OCI-M1 (cell line): ENCODE measurements at regions not wholly inside any gene's neighbourhood (a gene's known extent, or its start where the extent isn't known, plus 50 kb on each side); places are given as distances from the start of the nearest gene placed in this dataset.
A peak's percentile ranks its signal among the peaks of the same experiment; 100 is the strongest.

ENCODE experiments used
- DNase-seq: peaks from one replicate; lab custom pipeline; 2025; lab: John Stamatoyannopoulos, UW

DNA sequence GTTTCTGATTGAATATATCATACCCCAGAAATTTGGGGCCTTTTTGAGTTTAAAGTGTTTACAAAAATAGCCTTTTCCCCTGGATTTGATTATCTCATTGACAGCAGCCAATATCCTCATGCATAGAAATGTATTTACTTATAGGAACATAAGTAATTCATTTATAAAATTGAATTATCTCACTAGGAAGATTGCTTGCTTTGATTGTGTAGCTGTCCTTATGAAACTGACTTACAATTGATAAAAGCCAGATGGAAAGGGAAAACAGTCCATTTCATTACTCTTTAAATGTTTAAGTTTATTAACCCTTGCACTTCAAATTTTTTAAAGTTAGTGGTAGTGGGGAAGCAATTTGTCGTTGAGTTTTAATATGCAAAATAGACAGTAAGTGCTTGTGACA is 310.2 kb upstream of the TBX22 start:
- DNase-seq, result no peak

GRCh38 chrX:79708581-79708980 is 306.0 kb upstream of the TBX22 start:
- no peak for DNase-seq

- DNase-seq, result no peak
These were observed 299.1 kb upstream of the TBX22 start for GRCh38 chrX:79715448-79715847.

DNA sequence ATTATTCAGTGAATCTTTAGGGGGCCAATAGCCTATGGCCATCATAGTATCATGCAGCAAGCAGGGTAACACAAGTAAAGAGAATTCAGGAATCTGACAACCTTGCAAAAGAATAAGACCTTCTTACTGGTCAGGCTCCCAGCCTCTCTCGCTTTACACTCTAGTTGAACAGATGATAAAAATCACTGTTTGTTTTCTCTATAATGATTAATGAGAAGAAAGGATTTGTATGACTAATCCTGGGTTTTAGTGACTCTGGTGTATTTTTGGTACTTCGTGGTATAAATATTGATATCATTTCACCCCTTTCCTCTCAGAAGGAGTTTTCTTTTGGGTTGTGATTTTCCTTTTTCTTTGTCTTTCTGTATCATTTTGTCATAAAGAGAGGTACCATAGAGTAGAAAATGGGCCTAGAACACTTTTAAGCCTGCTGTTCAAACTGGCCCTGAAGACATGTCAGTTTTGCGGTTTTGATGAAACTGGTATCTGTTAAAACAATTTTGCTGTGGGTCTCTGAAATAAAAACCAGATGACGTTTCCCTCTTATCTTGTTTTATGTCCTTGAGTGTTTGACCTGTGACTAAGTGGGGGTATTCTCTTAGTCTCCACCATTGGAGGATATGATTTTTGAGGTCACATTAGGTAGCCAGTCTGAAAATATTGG is 294.9 kb upstream of the TBX22 start:
- peak; percentile 38 for DNase-seq

- no peak for DNase-seq
These were observed 293.3 kb upstream of the TBX22 start for GRCh38 chrX:79721234-79721633.

GRCh38 chrX:79728421-79728820 is 286.1 kb upstream of the TBX22 start:
- DNase-seq, result no peak
